ENCODE measurements at regions not wholly inside any gene's neighbourhood (a gene's known extent, or its start where the extent isn't known, plus 50 kb on each side); places are given as distances from the start of the nearest gene placed in this dataset.

DNA sequence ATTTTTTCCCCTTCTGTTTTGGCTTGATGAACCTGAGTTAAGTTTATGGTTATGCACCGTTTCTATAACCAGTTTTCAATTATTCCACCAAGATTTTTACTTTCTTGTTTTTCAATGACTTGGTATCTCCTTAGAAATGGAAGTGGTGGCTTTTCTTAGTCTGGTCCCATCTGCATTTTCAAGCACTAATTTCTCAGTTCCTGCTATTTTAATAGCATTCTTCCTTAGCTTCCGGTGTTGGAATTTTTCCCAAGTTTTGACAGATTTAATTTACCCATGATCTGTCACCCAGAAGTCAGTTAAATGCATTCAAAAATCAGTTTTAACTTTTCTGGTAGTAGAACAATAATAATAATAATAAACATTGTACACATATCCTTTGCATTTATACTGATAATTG lies 184.6 kb upstream of the OLFM3 start:
- no peak for ATAC-seq (ENCODE audit: low read depth)
- Histone ChIP-seq H3K4me3 (ENCODE audit: insufficient read depth, low read depth, low read length) (no peak overlapping the region), H3K79me1 (ENCODE audit: low read depth in 1 of 2, low read length in 2 of 2) (no peaks in the 10 kb centered on the region), H3K9ac (ENCODE audit: low read depth, low read length) (no peak overlapping the region), H3K27me3 (ENCODE audit: control insufficient read depth, insufficient read depth, low read length) (no peaks in the 10 kb centered on the region), H3K27ac (ENCODE audit: insufficient read depth, low read length) (no peak overlapping the region), H2BK120ac (ENCODE audit: low read depth, low read length) (no peak overlapping the region), H2AK9ac (replicated peaks; ENCODE audit: low read depth, low read length, poor library complexity) (no peak overlapping the region), H2BK20ac (ENCODE audit: low read depth, low read length) (no peak overlapping the region), H3K4me1 (ENCODE audit: control insufficient read depth, insufficient read depth, low read length) (no peaks in the 10 kb centered on the region), H2BK15ac (ENCODE audit: low read depth, low read length) (no peak overlapping the region), H4K5ac (ENCODE audit: low read depth, low read length) (no peak overlapping the region), H3K36me3 (ENCODE audit: control insufficient read depth, insufficient read depth, low read length) (no peaks in the 10 kb centered on the region), H3K14ac (replicated peaks; ENCODE audit: low read depth, low read length) (no peak overlapping the region), H4K8ac (ENCODE audit: low read depth in 2 of 2, low read length in 2 of 2) (no peak overlapping the region), H3K9me3 (ENCODE audit: control insufficient read depth, insufficient read depth, low read length) (no peaks in the 10 kb centered on the region), H4K91ac (ENCODE audit: insufficient read depth, low read depth, low read length) (no peak overlapping the region), H3K9me1 (ENCODE audit: insufficient read depth, low read length) (no peaks in the 10 kb centered on the region), H2AFZ (replicated peaks; ENCODE audit: low read length, poor library complexity) (no peak overlapping the region), H3K23ac (ENCODE audit: low read depth, low read length) (no peak overlapping the region), H2AK5ac (ENCODE audit: low read depth, low read length) (no peak overlapping the region), H3K56ac (ENCODE audit: extremely low read depth, insufficient read depth, low read length) (no peak overlapping the region), H2BK5ac (ENCODE audit: low read depth, low read length, poor library complexity, severe bottlenecking) (no peak overlapping the region), H4K20me1 (ENCODE audit: insufficient read depth, low read length) (no peaks in the 10 kb centered on the region), H3K4ac (ENCODE audit: low read depth, low read length) (no peak overlapping the region), H3K4me2 (ENCODE audit: low read depth, low read length) (no peak overlapping the region), H3K18ac (ENCODE audit: low read depth, low read length) (no peak overlapping the region)
- intact Hi-C loops (cut with micrococcal nuclease): no loop called here
- dilution Hi-C loops (cut with HindIII; ENCODE audit: low sequenced_read_pairs, unreplicated experiment): no loop called here
- ChIA-PET CTCF (no interaction called here), POLR2A (ENCODE audit: unreplicated experiment) (no interaction called here)
- BruUV-seq (replicated peaks): no TSS peak
- no peak for DNase-seq
- in situ Hi-C loops (cut with MboI; ENCODE audit: low sequenced_read_pairs): no loop called here
- no peak for TF ChIP-seq FOS (IDR thresholded peaks at IDR 0.05; ENCODE audit: low read depth, low read length)
- TF ChIP-seq RCOR1 (IDR thresholded peaks at IDR 0.05; ENCODE audit: insufficient replicate concordance, low read length): no peak
- TF ChIP-seq, protein P1, sequence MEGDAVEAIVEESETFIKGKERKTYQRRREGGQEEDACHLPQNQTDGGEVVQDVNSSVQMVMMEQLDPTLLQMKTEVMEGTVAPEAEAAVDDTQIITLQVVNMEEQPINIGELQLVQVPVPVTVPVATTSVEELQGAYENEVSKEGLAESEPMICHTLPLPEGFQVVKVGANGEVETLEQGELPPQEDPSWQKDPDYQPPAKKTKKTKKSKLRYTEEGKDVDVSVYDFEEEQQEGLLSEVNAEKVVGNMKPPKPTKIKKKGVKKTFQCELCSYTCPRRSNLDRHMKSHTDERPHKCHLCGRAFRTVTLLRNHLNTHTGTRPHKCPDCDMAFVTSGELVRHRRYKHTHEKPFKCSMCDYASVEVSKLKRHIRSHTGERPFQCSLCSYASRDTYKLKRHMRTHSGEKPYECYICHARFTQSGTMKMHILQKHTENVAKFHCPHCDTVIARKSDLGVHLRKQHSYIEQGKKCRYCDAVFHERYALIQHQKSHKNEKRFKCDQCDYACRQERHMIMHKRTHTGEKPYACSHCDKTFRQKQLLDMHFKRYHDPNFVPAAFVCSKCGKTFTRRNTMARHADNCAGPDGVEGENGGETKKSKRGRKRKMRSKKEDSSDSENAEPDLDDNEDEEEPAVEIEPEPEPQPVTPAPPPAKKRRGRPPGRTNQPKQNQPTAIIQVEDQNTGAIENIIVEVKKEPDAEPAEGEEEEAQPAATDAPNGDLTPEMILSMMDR (conservative IDR thresholded peaks at IDR 0.05; ENCODE audit: low read depth, low read length): no peak
- TF ChIP-seq BHLHE40 (IDR thresholded peaks at IDR 0.05; ENCODE audit: low read depth, low read length): no peak
- no peak for TF ChIP-seq POLR2A (IDR thresholded peaks at IDR 0.05; ENCODE audit: low read depth, low read length)
- no peak for TF ChIP-seq NFE2L2 (IDR thresholded peaks at IDR 0.05; ENCODE audit: low read depth, low read length)
- no peak for TF ChIP-seq CHD1 (IDR thresholded peaks at IDR 0.05; ENCODE audit: low read depth, low read length)
- TF ChIP-seq, protein P2, sequence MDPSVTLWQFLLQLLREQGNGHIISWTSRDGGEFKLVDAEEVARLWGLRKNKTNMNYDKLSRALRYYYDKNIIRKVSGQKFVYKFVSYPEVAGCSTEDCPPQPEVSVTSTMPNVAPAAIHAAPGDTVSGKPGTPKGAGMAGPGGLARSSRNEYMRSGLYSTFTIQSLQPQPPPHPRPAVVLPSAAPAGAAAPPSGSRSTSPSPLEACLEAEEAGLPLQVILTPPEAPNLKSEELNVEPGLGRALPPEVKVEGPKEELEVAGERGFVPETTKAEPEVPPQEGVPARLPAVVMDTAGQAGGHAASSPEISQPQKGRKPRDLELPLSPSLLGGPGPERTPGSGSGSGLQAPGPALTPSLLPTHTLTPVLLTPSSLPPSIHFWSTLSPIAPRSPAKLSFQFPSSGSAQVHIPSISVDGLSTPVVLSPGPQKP (IDR thresholded peaks at IDR 0.05; ENCODE audit: borderline replicate concordance, low read depth, low read length): no peak
- no peak for TF ChIP-seq MAZ (IDR thresholded peaks at IDR 0.05; ENCODE audit: borderline replicate concordance, low read depth, low read length)
- no peak for TF ChIP-seq RAD21 (IDR thresholded peaks at IDR 0.05; ENCODE audit: low read length)
- no CpG with 5 or more reads among the region's 2 CpGs for WGBS, 2 experiments (ENCODE audit: extremely low coverage in 2 of 2, insufficient read length in 1 of 2)
